K562 (cell line): ENCODE measurements at regions not wholly inside any gene's neighbourhood (a gene's known extent, or its start where the extent isn't known, plus 50 kb on each side); places are given as distances from the start of the nearest gene placed in this dataset.

Experiments used
- ATAC-seq: fragments of 200-7000 bp; cut with Tn5 transposase; 3 replicates; pipeline ENCODE4 v1.9.1; 2020; ENCODE audit warnings: moderate library complexity
- BruUV-seq: library from RNA; stranded (reverse); fragments of 400-500 nt; replicated peaks from 2 replicates; lab custom pipeline; 2021; lab: Mats Ljungman, UMichigan
- CTCF ChIA-PET: fragments of 300-600 bp; formaldehyde crosslinking; extraction: SDS; loops from one replicate; lab custom pipeline; 2021; ENCODE audit warnings: low intra/inter-chr PET ratio; lab: Yijun Ruan, JAX
- POLR2A ChIA-PET: fragments of 300-600, 350-650 bp; sonication (Branson Sonifier 250); formaldehyde crosslinking; extraction: SDS; loops from one replicate; lab custom pipeline; 2021; ENCODE audit warnings: antibody characterized with exemption, inconsistent platforms; lab: Yijun Ruan, JAX
- DNase-seq, 4 experiments: peaks; one replicate each; pipeline versions ENCODE4 v3.0.0 to v3.0.0-alpha.2; 2011 to 2018; ENCODE audit warnings: low spot score in 3 of 4, mixed read lengths in 3 of 4; ENCODE audit errors: extremely low read depth in 1 of 4
- FAIRE-seq: peaks from 2 replicates; lab custom pipeline; 2011; peaks lifted over from hg19 to GRCh38; lab: Jason Lieb, UNC
- H2AFZ ChIP-seq: 2 replicates; pipeline ENCODE4 v1.6.0; 2011; ENCODE audit warnings: low read depth, low read length, control low read depth, inconsistent platforms
- H3K27ac ChIP-seq: fragments of 200-600 bp; 3 replicates; pipeline ENCODE4 v1.8.0; 2011; ENCODE audit warnings: low read depth, mild to moderate bottlenecking, control low read depth, inconsistent platforms, low read length, moderate library complexity, mixed read lengths; ENCODE audit errors: extremely low read depth
- H3K27me3 ChIP-seq, 2 experiments: fragments of 300-600 bp in 1 of 2; 2 replicates in 1 of 2; 3 replicates in 1 of 2; pipeline versions ENCODE4 v1.6.0 to v1.8.0; 2011; ENCODE audit warnings: inconsistent platforms in 2 of 2, low read length in 2 of 2, mild to moderate bottlenecking in 1 of 2, mixed read lengths in 1 of 2, moderate library complexity in 1 of 2; ENCODE audit not compliant: control insufficient read depth in 2 of 2, insufficient read depth in 2 of 2
- H3K36me3 ChIP-seq: fragments of 300-600 bp; 3 replicates; pipeline ENCODE4 v1.8.0; 2011; ENCODE audit warnings: mild to moderate bottlenecking, low read length, inconsistent platforms; ENCODE audit not compliant: control insufficient read depth, insufficient read depth
- H3K4me1 ChIP-seq, 2 experiments: fragments of 200-600 bp in 1 of 2; replicated peaks in 1 of 2; 2 replicates in 1 of 2; 3 replicates in 1 of 2; pipeline versions ENCODE4 v1.5.1 to v1.8.0; 2011; ENCODE audit warnings: inconsistent platforms in 2 of 2, low read length in 2 of 2, mild to moderate bottlenecking in 1 of 2, mixed read lengths in 1 of 2, moderate library complexity in 1 of 2; ENCODE audit not compliant: control insufficient read depth in 2 of 2, insufficient read depth in 2 of 2
- H3K4me2 ChIP-seq: 2 replicates; pipeline ENCODE4 v1.6.1; 2011; ENCODE audit warnings: low read length, control low read depth, inconsistent platforms, mixed read lengths; ENCODE audit not compliant: insufficient read depth
- H3K4me3 ChIP-seq: fragments of 200-600 bp; sonication (generic), shearing (Covaris generic); 2 replicates; pipeline ENCODE4 v1.5.1; 2016; ENCODE audit warnings: control low read depth, inconsistent platforms
- H3K79me2 ChIP-seq: fragments of 200-600 bp; 3 replicates; pipeline ENCODE4 v1.8.0; 2011; ENCODE audit warnings: low read length, inconsistent platforms; ENCODE audit not compliant: control insufficient read depth, insufficient read depth
- H3K9ac ChIP-seq, 2 experiments: 2 replicates each; pipeline versions ENCODE4 v1.6.0 to v1.6.1; 2011; ENCODE audit warnings: low read depth in 2 of 2, low read length in 2 of 2, control low read depth in 1 of 2, inconsistent platforms in 1 of 2, mild to moderate bottlenecking in 1 of 2, mixed read lengths in 1 of 2; ENCODE audit not compliant: insufficient read depth in 1 of 2
- H3K9me1 ChIP-seq: one replicate; pipeline ENCODE4 v1.6.0; 2011; ENCODE audit warnings: inconsistent platforms, mild to moderate bottlenecking, low read length, moderate library complexity; ENCODE audit not compliant: control insufficient read depth, insufficient read depth
- H3K9me3 ChIP-seq: replicated peaks from 2 replicates; pipeline ENCODE4 v1.5.1; 2011; ENCODE audit warnings: low read depth, low read length, inconsistent platforms; ENCODE audit not compliant: control insufficient read depth, insufficient read depth
- H4K20me1 ChIP-seq: replicated peaks from 2 replicates; pipeline ENCODE4 v1.6.1; 2011; ENCODE audit warnings: low read length, inconsistent platforms, mixed read lengths; ENCODE audit not compliant: control insufficient read depth, insufficient read depth
- KDM1A ChIP-seq, 2 experiments: fragments of 450-650 bp; IDR thresholded peaks; 2 replicates each; pipeline ENCODE4 v1.6.1; 2016; ENCODE audit warnings: mild to moderate bottlenecking in 2 of 2
- MYBL2 ChIP-seq, 2 experiments: fragments of 450-650 bp in 1 of 2; sonication (generic) in 1 of 2; formaldehyde crosslinking in 1 of 2; IDR thresholded peaks; 2 replicates each; pipeline versions ENCODE4 v1.6.1 to v1.8.1; 2017 to 2022; ENCODE audit warnings: borderline replicate concordance in 1 of 2, inconsistent platforms in 1 of 2, low read depth in 1 of 2, mild to moderate bottlenecking in 1 of 2, missing genetic modification reagents in 1 of 2, moderate library complexity in 1 of 2
- NFYB ChIP-seq: IDR thresholded peaks from 2 replicates; pipeline ENCODE4 v1.6.1; 2011; ENCODE audit warnings: mild to moderate bottlenecking, moderate library complexity; ENCODE audit not compliant: insufficient read length; ENCODE audit errors: extremely low read depth
- POLR2H ChIP-seq: IDR thresholded peaks from 2 replicates; pipeline ENCODE4 v1.6.1; 2016; ENCODE audit warnings: missing genetic modification characterization, low read depth, mild to moderate bottlenecking, control low read depth, missing compliant biosample characterization, moderate library complexity
- PURB ChIP-seq: sonication (generic); formaldehyde crosslinking; IDR thresholded peaks from 2 replicates; pipeline ENCODE4 v1.9.0; 2021; ENCODE audit warnings: low read depth, mild to moderate bottlenecking, missing genetic modification reagents
- SRSF1 ChIP-seq: fragments of 200-400 bp; formaldehyde crosslinking; IDR thresholded peaks from 2 replicates; pipeline ENCODE4 v1.6.1; 2017; ENCODE audit warnings: mild to moderate bottlenecking, low read depth, low read length, moderate library complexity
- WGBS: fragments of 100-300 bp; shearing (Covaris generic); methylation state at CpG from one replicate; pipeline ENCODE4 v1.1.6; 2016; ENCODE audit warnings: low coverage, mixed read lengths; ENCODE audit not compliant: insufficient coverage; ENCODE audit errors: missing lambda C conversion rate; 5-methylcytosine and 5-hydroxymethylcytosine counted together
- in situ Hi-C: fragments of 300-500 bp; cut with MboI; formaldehyde crosslinking; loops from 4 replicates; pipeline ENCODE4 v1.15.0; 2018; ENCODE audit warnings: inconsistent platforms, mixed read lengths
- intact Hi-C: fragments of 100-400 bp; cut with micrococcal nuclease; formaldehyde crosslinking; loops from 2 replicates; pipeline ENCODE4 v1.14.2; 2022
- TF ChIP-seq, protein P1 (sequence below): fragments of 250-450 bp; sonication (Bioruptor Pico); IDR thresholded peaks from 2 replicates; pipeline ENCODE4 v1.8.0; 2022; ENCODE audit warnings: moderate library complexity, mild to moderate bottlenecking, inconsistent platforms
- TF ChIP-seq, protein P2 (sequence below): sonication (generic); formaldehyde crosslinking; IDR thresholded peaks from 2 replicates; pipeline ENCODE4 v1.8.0; 2022; ENCODE audit warnings: mild to moderate bottlenecking, low read depth, missing genetic modification reagents
- TF ChIP-seq, protein P3 (sequence below): fragments of 450-650 bp; formaldehyde crosslinking; IDR thresholded peaks from 2 replicates; pipeline ENCODE4 v1.4.0; 2020; ENCODE audit warnings: mild to moderate bottlenecking, moderate library complexity

DNA sequence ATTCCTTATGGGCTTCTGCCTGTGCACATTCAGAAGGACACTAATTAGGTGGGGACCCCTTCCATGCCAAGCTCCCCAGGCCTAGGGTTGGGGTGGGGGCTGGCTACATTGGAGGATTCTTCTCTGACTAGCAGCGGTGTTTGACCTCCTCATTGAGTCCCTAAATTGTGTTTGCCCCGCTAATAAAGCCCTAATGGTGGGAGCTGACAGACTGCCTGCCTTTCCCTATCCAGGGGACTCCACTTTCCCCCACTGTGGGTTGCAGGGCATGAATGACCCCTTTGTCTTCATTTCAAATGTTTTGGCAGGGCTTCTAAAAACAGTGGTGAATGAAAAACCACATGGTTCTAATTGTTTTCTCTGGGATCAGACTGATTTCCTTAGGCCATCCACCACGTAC lies 476.8 kb upstream of the CDH11 start:
- H3K9ac ChIP-seq, result no peak overlapping the region
- no peaks in the 10 kb centered on the region for H3K9me1 ChIP-seq
- no TSS peak for BruUV-seq
- WGBS, result 0% methylated on average over 3 of the region's 3 CpGs
- H4K20me1 ChIP-seq, result no peaks in the 10 kb centered on the region
- no peak for TF ChIP-seq SRSF1
- TF ChIP-seq, protein P1, sequence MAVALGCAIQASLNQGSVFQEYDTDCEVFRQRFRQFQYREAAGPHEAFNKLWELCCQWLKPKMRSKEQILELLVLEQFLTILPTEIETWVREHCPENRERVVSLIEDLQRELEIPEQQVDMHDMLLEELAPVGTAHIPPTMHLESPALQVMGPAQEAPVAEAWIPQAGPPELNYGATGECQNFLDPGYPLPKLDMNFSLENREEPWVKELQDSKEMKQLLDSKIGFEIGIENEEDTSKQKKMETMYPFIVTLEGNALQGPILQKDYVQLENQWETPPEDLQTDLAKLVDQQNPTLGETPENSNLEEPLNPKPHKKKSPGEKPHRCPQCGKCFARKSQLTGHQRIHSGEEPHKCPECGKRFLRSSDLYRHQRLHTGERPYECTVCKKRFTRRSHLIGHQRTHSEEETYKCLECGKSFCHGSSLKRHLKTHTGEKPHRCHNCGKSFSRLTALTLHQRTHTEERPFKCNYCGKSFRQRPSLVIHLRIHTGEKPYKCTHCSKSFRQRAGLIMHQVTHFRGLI (CRISPR knock-in tag), result no peak
- TF ChIP-seq, protein P2, sequence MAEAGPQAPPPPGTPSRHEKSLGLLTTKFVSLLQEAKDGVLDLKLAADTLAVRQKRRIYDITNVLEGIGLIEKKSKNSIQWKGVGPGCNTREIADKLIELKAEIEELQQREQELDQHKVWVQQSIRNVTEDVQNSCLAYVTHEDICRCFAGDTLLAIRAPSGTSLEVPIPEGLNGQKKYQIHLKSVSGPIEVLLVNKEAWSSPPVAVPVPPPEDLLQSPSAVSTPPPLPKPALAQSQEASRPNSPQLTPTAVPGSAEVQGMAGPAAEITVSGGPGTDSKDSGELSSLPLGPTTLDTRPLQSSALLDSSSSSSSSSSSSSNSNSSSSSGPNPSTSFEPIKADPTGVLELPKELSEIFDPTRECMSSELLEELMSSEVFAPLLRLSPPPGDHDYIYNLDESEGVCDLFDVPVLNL, result no peak
- TF ChIP-seq, protein P3, sequence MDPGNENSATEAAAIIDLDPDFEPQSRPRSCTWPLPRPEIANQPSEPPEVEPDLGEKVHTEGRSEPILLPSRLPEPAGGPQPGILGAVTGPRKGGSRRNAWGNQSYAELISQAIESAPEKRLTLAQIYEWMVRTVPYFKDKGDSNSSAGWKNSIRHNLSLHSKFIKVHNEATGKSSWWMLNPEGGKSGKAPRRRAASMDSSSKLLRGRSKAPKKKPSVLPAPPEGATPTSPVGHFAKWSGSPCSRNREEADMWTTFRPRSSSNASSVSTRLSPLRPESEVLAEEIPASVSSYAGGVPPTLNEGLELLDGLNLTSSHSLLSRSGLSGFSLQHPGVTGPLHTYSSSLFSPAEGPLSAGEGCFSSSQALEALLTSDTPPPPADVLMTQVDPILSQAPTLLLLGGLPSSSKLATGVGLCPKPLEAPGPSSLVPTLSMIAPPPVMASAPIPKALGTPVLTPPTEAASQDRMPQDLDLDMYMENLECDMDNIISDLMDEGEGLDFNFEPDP, result no peak
- TF ChIP-seq KDM1A (IDR thresholded peaks at IDR 0.05), result no peak
- TF ChIP-seq NFYB, result no peak
- no peak for TF ChIP-seq MYBL2 (IDR thresholded peaks at IDR 0.05; ENCODE audit: low read depth)
- TF ChIP-seq MYBL2 (CRISPR knock-in tag; IDR thresholded peaks at IDR 0.05; ENCODE audit: borderline replicate concordance), result no peak
- no peak for TF ChIP-seq POLR2H
- TF ChIP-seq PURB (CRISPR knock-in tag), result no peak
- TF ChIP-seq, all 486 proteins: peak for 0
- no peaks in the 10 kb centered on the region for H3K79me2 ChIP-seq
- CTCF ChIA-PET, result no interaction called here
- no peak for DNase-seq
- POLR2A ChIA-PET, result interaction anchor here (0.6 kb wide), 1 partner anchor 20 kb away, joined by 3 read pairs; no protein-coding TSS in a partner anchor
- no peaks in the 10 kb centered on the region for H3K9me3 ChIP-seq
- FAIRE-seq, result no peak
- no peak overlapping the region for H3K4me2 ChIP-seq
- no peaks in the 10 kb centered on the region for H3K36me3 ChIP-seq
- no peak for ATAC-seq
- in situ Hi-C loops (no loop called here), intact Hi-C loops (no loop called here)
- H3K4me1 ChIP-seq, result no peaks in the 10 kb centered on the region
- H2AFZ ChIP-seq, result no peak overlapping the region
- H3K27me3 ChIP-seq, result no peaks in the 10 kb centered on the region
- no peak overlapping the region for H3K4me3 ChIP-seq
- H3K27ac ChIP-seq, result no peak overlapping the region
